ENCODE measurements at regions not wholly inside any gene's neighbourhood (a gene's known extent, or its start where the extent isn't known, plus 50 kb on each side); places are given as distances from the start of the nearest gene placed in this dataset.

DNA sequence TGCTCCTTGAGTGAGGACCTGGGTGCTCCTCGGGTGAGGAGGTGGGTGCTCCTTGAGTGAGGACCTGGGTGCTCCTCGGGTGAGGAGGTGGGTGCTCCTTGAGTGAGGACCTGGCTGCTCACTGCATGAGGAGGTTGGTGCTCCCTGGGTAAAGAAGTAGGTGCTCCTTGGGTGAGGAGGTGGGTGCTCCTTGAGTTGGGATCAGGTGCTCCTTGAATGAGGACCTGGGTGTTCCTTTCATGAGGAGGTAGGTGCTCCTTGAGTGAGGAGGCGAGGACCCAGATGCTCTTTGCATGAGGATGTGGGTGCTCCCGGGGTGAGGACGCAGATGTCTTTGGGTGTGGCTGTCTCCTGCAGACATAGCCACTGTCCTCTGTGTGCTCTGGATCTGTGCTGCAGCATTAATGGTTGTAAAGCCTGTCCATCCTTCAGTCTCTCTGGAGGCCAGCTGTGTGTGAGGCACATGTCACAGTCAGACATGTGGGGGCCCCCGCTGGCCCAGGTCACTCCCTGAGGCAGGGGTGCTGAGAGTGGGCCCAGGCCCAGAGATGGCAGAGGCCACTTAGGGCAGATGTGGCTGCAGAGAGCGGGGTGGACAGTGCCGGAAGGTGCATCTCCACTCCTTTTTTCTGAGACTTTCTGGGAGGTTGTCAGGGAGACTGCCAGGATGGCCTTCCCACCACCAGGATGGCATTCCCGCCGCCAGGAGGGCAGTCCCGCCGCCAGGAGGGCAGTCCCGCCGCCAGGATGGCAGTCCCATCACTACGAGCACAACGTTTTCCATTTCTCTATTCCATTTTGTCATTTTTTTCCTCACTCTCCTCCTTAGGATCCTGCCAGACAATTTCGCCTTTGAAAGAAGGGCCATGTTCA is 101.8 kb downstream of the HMX1 start:
- Histone ChIP-seq H2BK5ac (ENCODE audit: low read length) (no peak overlapping the region), H3K9ac (ENCODE audit: low read depth, low read length, poor library complexity) (no peak overlapping the region), H2BK12ac (ENCODE audit: low read length) (no peak overlapping the region), H3K27ac (replicated peaks; ENCODE audit: low read length) (no peak overlapping the region), H3K18ac (ENCODE audit: low read length) (peak overlapping the region; percentile 80), H4K91ac (ENCODE audit: low read depth, low read length, poor library complexity) (no peak overlapping the region), H3K4ac (ENCODE audit: low read length) (no peak overlapping the region), H2AFZ (ENCODE audit: low read length) (no peak overlapping the region), H4K8ac (ENCODE audit: low read depth, low read length) (no peak overlapping the region), H3K9me3 (replicated peaks in 1 of 2; ENCODE audit: control insufficient read depth in 2 of 2, insufficient read depth in 1 of 2, low read depth in 1 of 2, low read length in 2 of 2) (no peaks in the 10 kb centered on the region), H3K79me1 (ENCODE audit: low read depth, low read length) (no peaks in the 10 kb centered on the region), H3K4me2 (ENCODE audit: insufficient read depth, low read length, poor library complexity, severe bottlenecking) (no peak overlapping the region), H3K4me3 (ENCODE audit: low read length in 2 of 2) (no peak overlapping the region), H3K14ac (ENCODE audit: low read length) (peak overlapping the region; percentile 9), H2BK15ac (ENCODE audit: low read length) (peak overlapping the region; percentile 38), H3K36me3 (replicated peaks in 1 of 2; ENCODE audit: control insufficient read depth in 2 of 2, insufficient read depth in 2 of 2, low read length in 2 of 2) (no peaks in the 10 kb centered on the region), H3K23ac (ENCODE audit: low read depth, low read length, poor library complexity) (no peak overlapping the region), H2BK120ac (ENCODE audit: low read depth, low read length) (no peak overlapping the region), H3K27me3 (ENCODE audit: control insufficient read depth in 3 of 3, insufficient read depth in 3 of 3, low read depth in 1 of 3, low read length in 3 of 3) (peaks cover 0 to 9% (median 0%) of the 10 kb centered on the region in 3 experiments), H3K4me1 (ENCODE audit: control insufficient read depth in 2 of 2, insufficient read depth in 1 of 2, low read depth in 1 of 2, low read length in 2 of 2) (peaks cover 0 to 5% of the 10 kb centered on the region in 2 donors), H2AK5ac (ENCODE audit: low read depth, low read length) (peak overlapping the region; percentile 50)
- no peak for DNase-seq (ENCODE audit: low spot score)
- WGBS, 2 donors (ENCODE audit: extremely low coverage in 2 of 2, insufficient read length in 2 of 2, insufficient replicate concordance in 1 of 2): no CpG with 5 or more reads among the region's 17 CpGs

DNA sequence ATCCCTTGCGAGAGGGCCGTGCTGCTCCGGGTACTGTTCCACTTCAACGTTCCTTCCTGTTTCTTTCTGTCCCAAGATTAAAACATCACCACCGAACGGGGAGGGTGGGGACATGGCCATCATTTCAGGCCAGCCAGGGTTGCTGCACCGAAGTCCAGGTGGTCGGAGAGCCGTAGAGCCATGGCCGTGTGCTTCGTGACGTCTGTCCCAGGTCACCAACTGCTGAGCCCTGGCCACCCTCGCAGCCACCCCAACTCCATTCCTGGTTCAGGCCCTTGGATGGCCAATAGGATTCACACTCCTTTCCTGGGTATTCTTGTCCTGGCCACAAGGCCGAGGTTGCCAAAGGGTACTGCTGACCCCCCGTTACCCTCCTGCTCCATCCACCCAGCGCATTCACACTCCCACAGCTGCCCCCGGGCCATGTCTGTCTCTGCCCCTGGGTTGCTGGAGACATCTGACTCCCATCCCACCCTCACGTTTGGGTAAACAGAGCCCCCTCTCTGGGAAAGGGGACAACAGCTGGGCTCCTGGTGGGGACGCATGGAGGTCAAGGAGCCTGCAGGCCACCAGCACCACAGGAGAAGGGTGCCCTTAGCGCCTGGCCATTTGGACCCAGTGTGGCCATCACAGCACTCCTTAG is 103.2 kb downstream of the HMX1 start:
- no peak overlapping the region for H2BK5ac ChIP-seq (ENCODE audit: low read length)
- H3K18ac ChIP-seq (ENCODE audit: low read length): peak overlapping the region; percentile 48
- H3K9ac ChIP-seq (ENCODE audit: low read depth, low read length, poor library complexity): no peak overlapping the region
- peak overlapping the region; percentile 43 for H4K8ac ChIP-seq (ENCODE audit: low read depth, low read length)
- H3K23ac ChIP-seq (ENCODE audit: low read depth, low read length, poor library complexity): no peak overlapping the region
- H2BK15ac ChIP-seq (ENCODE audit: low read length): no peak overlapping the region
- no peaks in the 10 kb centered on the region for H3K36me3 ChIP-seq (replicated peaks in 1 of 2; ENCODE audit: control insufficient read depth in 2 of 2, insufficient read depth in 2 of 2, low read length in 2 of 2)
- H2BK120ac ChIP-seq (ENCODE audit: low read depth, low read length): no peak overlapping the region
- peak overlapping the region; percentile 58 for H2AK5ac ChIP-seq (ENCODE audit: low read depth, low read length)
- DNase-seq (ENCODE audit: low spot score): no peak
- no CpG with 5 or more reads among the region's 20 CpGs for WGBS, 2 donors (ENCODE audit: extremely low coverage in 2 of 2, insufficient read length in 2 of 2, insufficient replicate concordance in 1 of 2)
- H3K27ac ChIP-seq (replicated peaks; ENCODE audit: low read length): no peak overlapping the region
- no peak overlapping the region for H2BK12ac ChIP-seq (ENCODE audit: low read length)
- no peak overlapping the region for H3K4me2 ChIP-seq (ENCODE audit: insufficient read depth, low read length, poor library complexity, severe bottlenecking)
- no peak overlapping the region for H4K91ac ChIP-seq (ENCODE audit: low read depth, low read length, poor library complexity)
- no peak overlapping the region for H3K4me3 ChIP-seq (ENCODE audit: low read length in 2 of 2)
- no peak overlapping the region for H3K4ac ChIP-seq (ENCODE audit: low read length)
- H3K79me1 ChIP-seq (ENCODE audit: low read depth, low read length): no peaks in the 10 kb centered on the region
- H3K27me3 ChIP-seq (ENCODE audit: control insufficient read depth in 3 of 3, insufficient read depth in 3 of 3, low read depth in 1 of 3, low read length in 3 of 3): peaks cover 0 to 9% (median 0%) of the 10 kb centered on the region in 3 experiments
- no peak overlapping the region for H2AFZ ChIP-seq (ENCODE audit: low read length)
- H3K14ac ChIP-seq (ENCODE audit: low read length): no peak overlapping the region
- H3K9me3 ChIP-seq (replicated peaks in 1 of 2; ENCODE audit: control insufficient read depth in 2 of 2, insufficient read depth in 1 of 2, low read depth in 1 of 2, low read length in 2 of 2): no peaks in the 10 kb centered on the region
- peaks cover 0 to 5% of the 10 kb centered on the region in 2 donors for H3K4me1 ChIP-seq (ENCODE audit: control insufficient read depth in 2 of 2, insufficient read depth in 1 of 2, low read depth in 1 of 2, low read length in 2 of 2)

DNA sequence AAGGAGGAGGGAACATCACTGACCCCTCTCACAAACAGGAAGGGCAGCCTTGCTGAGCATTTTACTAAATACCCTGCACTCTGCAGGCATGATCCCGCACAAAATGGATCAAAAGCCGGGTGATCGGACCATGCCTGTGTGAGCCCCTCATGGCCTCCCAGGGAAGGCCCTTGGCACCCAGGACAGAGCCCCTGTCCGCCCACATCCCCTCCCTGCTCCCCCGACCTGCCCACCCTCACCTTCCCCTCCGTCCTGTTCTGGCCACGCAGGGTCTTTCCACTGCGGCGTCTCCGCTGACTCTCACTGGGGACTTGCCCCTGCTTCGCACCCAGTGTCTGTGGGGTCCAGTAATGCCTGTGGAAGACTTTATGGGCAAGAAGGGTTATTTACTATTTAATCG is 105.0 kb downstream of the HMX1 start:
- Histone ChIP-seq H2AFZ (ENCODE audit: low read length) (no peak overlapping the region), H3K4me2 (ENCODE audit: insufficient read depth, low read length, poor library complexity, severe bottlenecking) (no peak overlapping the region), H2BK15ac (ENCODE audit: low read length) (peak overlapping the region; percentile 85), H4K91ac (ENCODE audit: low read depth, low read length, poor library complexity) (no peak overlapping the region), H3K4ac (ENCODE audit: low read length) (no peak overlapping the region), H3K14ac (ENCODE audit: low read length) (no peak overlapping the region), H2BK12ac (ENCODE audit: low read length) (no peak overlapping the region), H3K27me3 (ENCODE audit: control insufficient read depth in 3 of 3, insufficient read depth in 3 of 3, low read depth in 1 of 3, low read length in 3 of 3) (peaks cover 0 to 7% (median 0%) of the 10 kb centered on the region in 3 experiments), H2BK120ac (ENCODE audit: low read depth, low read length) (no peak overlapping the region), H2AK5ac (ENCODE audit: low read depth, low read length) (no peak overlapping the region), H3K9me3 (replicated peaks in 1 of 2; ENCODE audit: control insufficient read depth in 2 of 2, insufficient read depth in 1 of 2, low read depth in 1 of 2, low read length in 2 of 2) (no peaks in the 10 kb centered on the region), H3K4me3 (ENCODE audit: low read length in 2 of 2) (no peak overlapping the region), H3K27ac (replicated peaks; ENCODE audit: low read length) (no peak overlapping the region), H3K9ac (ENCODE audit: low read depth, low read length, poor library complexity) (no peak overlapping the region), H3K79me1 (ENCODE audit: low read depth, low read length) (no peaks in the 10 kb centered on the region), H3K36me3 (replicated peaks in 1 of 2; ENCODE audit: control insufficient read depth in 2 of 2, insufficient read depth in 2 of 2, low read length in 2 of 2) (no peaks in the 10 kb centered on the region), H2BK5ac (ENCODE audit: low read length) (peak overlapping the region; percentile 75), H4K8ac (ENCODE audit: low read depth, low read length) (no peak overlapping the region), H3K18ac (ENCODE audit: low read length) (no peak overlapping the region), H3K23ac (ENCODE audit: low read depth, low read length, poor library complexity) (no peak overlapping the region), H3K4me1 (ENCODE audit: control insufficient read depth in 2 of 2, insufficient read depth in 1 of 2, low read depth in 1 of 2, low read length in 2 of 2) (peaks cover 0 to 7% of the 10 kb centered on the region in 2 donors)
- WGBS, 2 donors (ENCODE audit: extremely low coverage in 2 of 2, insufficient read length in 2 of 2, insufficient replicate concordance in 1 of 2): no CpG with 5 or more reads among the region's 12 CpGs
- no peak for DNase-seq (ENCODE audit: low spot score)

All from neuronal stem cell (in vitro differentiated cells).